Uterus (tissue), 3 donors: ENCODE measurements at regions not wholly inside any gene's neighbourhood (a gene's known extent, or its start where the extent isn't known, plus 50 kb on each side); places are given as distances from the start of the nearest gene placed in this dataset.

ENCODE experiments used
- DNase-seq, 2 donors: peaks; one replicate each; pipeline ENCODE4 v3.0.0-alpha.2; 2019 to 2020
- H3K27ac ChIP-seq, 2 donors: fragments of 200-600 bp; sonication (generic); 1 replicate in 1 of 2; 2 replicates in 1 of 2; pipeline ENCODE4 v1.5.1; 2016 to 2018
- H3K27me3 ChIP-seq, 2 donors: fragments of 200-600 bp; sonication (generic); one replicate each; pipeline ENCODE4 v1.5.1; 2018 to 2019; ENCODE audit warnings: control low read depth in 1 of 2
- H3K36me3 ChIP-seq, 2 donors: fragments of 200-600 bp; sonication (generic); one replicate each; pipeline ENCODE4 v1.5.1; 2019; ENCODE audit warnings: control low read depth in 1 of 2
- H3K4me1 ChIP-seq, 2 donors: fragments of 200-600 bp; sonication (generic); one replicate each; pipeline ENCODE4 v1.5.1; 2018 to 2019; ENCODE audit warnings: control low read depth in 1 of 2
- H3K4me3 ChIP-seq, 2 donors: fragments of 200-600 bp; sonication (generic); 1 replicate in 1 of 2; 2 replicates in 1 of 2; pipeline ENCODE4 v1.5.1; 2018 to 2019; ENCODE audit warnings: mild to moderate bottlenecking in 1 of 2
- H3K9me3 ChIP-seq, 2 donors: fragments of 200-600 bp; sonication (generic); one replicate each; pipeline ENCODE4 v1.5.1; 2019; ENCODE audit warnings: control low read depth in 1 of 2
- CTCF ChIP-seq, 4 experiments: fragments of 200-600 bp in 2 of 4; fragments of 450-650 bp in 2 of 4; sonication (generic) in 2 of 4; IDR thresholded peaks; one replicate each; pipeline ENCODE4 v1.5.1; 2016 to 2019; ENCODE audit warnings: antibody characterized with exemption in 4 of 4, mild to moderate bottlenecking in 2 of 4, moderate library complexity in 1 of 4
- POLR2A ChIP-seq, 2 donors: fragments of 450-650 bp; IDR thresholded peaks; one replicate each; pipeline ENCODE4 v1.6.1; 2016; ENCODE audit warnings: antibody characterized with exemption in 2 of 2, mild to moderate bottlenecking in 1 of 2, moderate library complexity in 1 of 2
- intact Hi-C: fragments of 100-400 bp; cut with DNase I; formaldehyde crosslinking; loops from one replicate; pipeline ENCODE4 v1.15.1; 2023; ENCODE audit warnings: low total_unique reads
- donor health status: DM: yes; HTN: yes; CAD: no.

DNA sequence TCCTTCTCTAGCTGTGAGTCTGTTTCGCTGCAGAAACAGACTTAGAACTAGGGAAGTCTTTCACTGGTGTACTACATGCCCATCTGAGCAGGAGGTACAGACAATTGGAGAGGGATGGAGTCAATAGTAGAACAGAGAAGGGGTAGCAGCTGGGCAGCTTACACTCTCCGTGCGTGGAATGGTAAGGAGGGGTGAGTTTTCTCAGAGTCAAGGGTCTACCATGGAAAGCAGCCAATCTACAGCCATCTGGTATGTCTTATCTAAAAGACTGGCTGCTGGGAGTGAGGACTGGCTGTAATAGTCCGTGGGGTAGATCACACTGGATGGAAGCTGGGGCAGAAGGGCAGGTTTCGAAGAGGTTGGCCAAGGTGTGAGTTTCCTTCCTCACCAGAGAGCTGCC lies 137.3 kb upstream of the TENM4 start:
- H3K27ac ChIP-seq: no peak overlapping the region
- H3K4me1 ChIP-seq: no peaks in the 10 kb centered on the region
- no peaks in the 10 kb centered on the region for H3K9me3 ChIP-seq
- intact Hi-C loops: no loop called here
- TF ChIP-seq POLR2A (IDR thresholded peaks at IDR 0.05): no peak
- no peak for TF ChIP-seq CTCF (IDR thresholded peaks at IDR 0.05)
- H3K4me3 ChIP-seq: no peak overlapping the region
- no peaks in the 10 kb centered on the region for H3K36me3 ChIP-seq
- DNase-seq: no peak
- H3K27me3 ChIP-seq: no peaks in the 10 kb centered on the region

GRCh38 chr11:79575701-79576100 lies 134.9 kb upstream of the TENM4 start:
- DNase-seq: no peak
- Histone ChIP-seq H3K9me3 (no peaks in the 10 kb centered on the region), H3K4me3 (no peak overlapping the region), H3K27ac (no peak overlapping the region), H3K4me1 (no peaks in the 10 kb centered on the region), H3K27me3 (no peaks in the 10 kb centered on the region), H3K36me3 (no peaks in the 10 kb centered on the region)
- TF ChIP-seq POLR2A (IDR thresholded peaks at IDR 0.05) (no peak), CTCF (IDR thresholded peaks at IDR 0.05) (no peak)
- intact Hi-C loops: no loop called here

DNA sequence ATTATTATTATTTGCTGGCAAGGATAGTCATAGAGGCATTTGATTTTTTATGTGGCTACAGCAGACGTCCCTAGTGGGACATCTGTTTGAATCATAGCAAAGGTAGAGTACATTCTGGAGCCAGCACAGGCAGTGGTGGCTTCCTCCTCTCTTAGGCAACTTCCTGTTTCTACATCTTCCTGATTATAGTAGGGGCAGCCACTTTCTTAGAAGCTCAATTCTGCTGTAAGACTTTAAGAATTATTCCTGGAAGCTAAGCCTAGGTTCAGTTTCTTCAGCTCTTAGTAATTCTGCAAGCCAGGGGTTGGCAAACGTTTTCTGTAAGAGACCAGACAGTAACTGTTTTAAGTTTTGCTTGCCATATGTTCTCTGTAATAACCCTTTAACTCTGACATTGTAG lies 129.3 kb upstream of the TENM4 start:
- TF ChIP-seq CTCF (IDR thresholded peaks at IDR 0.05): no peak
- TF ChIP-seq POLR2A (IDR thresholded peaks at IDR 0.05): no peak
- H3K4me3 ChIP-seq: no peak overlapping the region
- intact Hi-C loops: no loop called here
- H3K4me1 ChIP-seq: no peaks in the 10 kb centered on the region
- no peaks in the 10 kb centered on the region for H3K36me3 ChIP-seq
- no peak for DNase-seq
- no peak overlapping the region for H3K27ac ChIP-seq
- no peaks in the 10 kb centered on the region for H3K9me3 ChIP-seq
- H3K27me3 ChIP-seq: no peaks in the 10 kb centered on the region

DNA sequence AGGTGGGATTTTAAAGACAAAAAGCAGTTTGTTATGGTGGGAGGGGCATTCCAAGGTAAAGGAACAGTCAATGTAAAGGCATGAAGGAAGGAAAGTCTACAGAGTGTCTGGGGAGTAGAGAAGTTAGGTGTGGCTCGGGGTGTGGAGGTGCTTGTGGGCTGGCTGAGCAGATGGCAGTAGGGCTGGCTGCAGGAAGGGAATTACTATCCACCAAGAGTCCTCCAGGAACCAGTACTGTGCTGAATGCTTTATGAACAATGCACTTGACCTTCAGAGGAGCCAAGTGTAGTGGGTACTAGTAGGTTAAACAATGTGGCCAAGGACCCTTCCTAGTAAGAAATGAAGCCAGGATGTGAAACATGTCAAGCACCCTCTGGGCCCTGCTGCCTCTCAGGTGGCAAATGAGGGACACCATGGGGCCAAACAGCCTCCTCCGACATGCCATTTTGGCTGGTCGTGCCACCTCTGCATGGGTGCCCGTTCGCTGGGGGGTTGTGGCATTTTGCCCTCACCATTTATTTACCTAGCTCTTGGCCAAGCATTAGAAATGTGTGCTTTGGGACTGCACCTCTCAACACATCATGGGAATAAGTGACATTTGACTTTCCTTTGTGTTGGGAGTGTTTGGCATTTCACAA lies 123.6 kb upstream of the TENM4 start:
- TF ChIP-seq POLR2A (IDR thresholded peaks at IDR 0.05) (no peak), CTCF (IDR thresholded peaks at IDR 0.05) (no peak)
- intact Hi-C loops: no loop called here
- Histone ChIP-seq H3K27me3 (no peaks in the 10 kb centered on the region), H3K9me3 (no peaks in the 10 kb centered on the region), H3K36me3 (no peaks in the 10 kb centered on the region), H3K4me3 (no peak overlapping the region), H3K4me1 (no peaks in the 10 kb centered on the region), H3K27ac (no peak overlapping the region)
- no peak for DNase-seq

- Histone ChIP-seq H3K4me3 (no peak overlapping the region), H3K36me3 (no peaks in the 10 kb centered on the region), H3K4me1 (no peaks in the 10 kb centered on the region), H3K9me3 (no peaks in the 10 kb centered on the region), H3K27me3 (no peaks in the 10 kb centered on the region), H3K27ac (no peak overlapping the region)
- intact Hi-C loops: no loop called here
- TF ChIP-seq POLR2A (IDR thresholded peaks at IDR 0.05) (no peak), CTCF (IDR thresholded peaks at IDR 0.05) (no peak)
- no peak for DNase-seq
These were observed 120.7 kb upstream of the TENM4 start for GRCh38 chr11:79561496-79561895.
